Mesendoderm (in vitro differentiated cells): ENCODE measurements at regions not wholly inside any gene's neighbourhood (a gene's known extent, or its start where the extent isn't known, plus 50 kb on each side); places are given as distances from the start of the nearest gene placed in this dataset. TPM values are rescaled to one million over a fixed set of nuclear protein-coding genes. Genes with fewer than 3 reads are reported as not detected.

Experiments
- DNase-seq: peaks from one replicate; pipeline ENCODE4 v3.0.0; 2013
- H2AK5ac ChIP-seq: 2 replicates; pipeline ENCODE4 v1.6.1; 2013; ENCODE audit warnings: low read length, inconsistent platforms
- H2BK120ac ChIP-seq: 2 replicates; pipeline ENCODE4 v1.6.1; 2013; ENCODE audit warnings: low read depth, mild to moderate bottlenecking, low read length, moderate library complexity, mixed read lengths
- H2BK15ac ChIP-seq: replicated peaks from 2 replicates; pipeline ENCODE4 v1.6.1; 2013; ENCODE audit warnings: low read depth, mild to moderate bottlenecking, moderate library complexity
- H2BK5ac ChIP-seq: 2 replicates; pipeline ENCODE4 v1.6.1; 2013; ENCODE audit warnings: low read length, inconsistent platforms
- H3K18ac ChIP-seq: 2 replicates; pipeline ENCODE4 v1.6.1; 2013; ENCODE audit warnings: mild to moderate bottlenecking, low read length, mixed read lengths
- H3K23ac ChIP-seq: one replicate; pipeline ENCODE4 v1.6.1; 2013; ENCODE audit warnings: low read length
- H3K27ac ChIP-seq: 2 replicates; pipeline ENCODE4 v1.5.1; 2013; ENCODE audit warnings: low read depth, mild to moderate bottlenecking, inconsistent platforms, low read length, moderate library complexity
- H3K27me3 ChIP-seq: 2 replicates; pipeline ENCODE4 v1.6.1; 2013; ENCODE audit warnings: low read length, control low read depth, mild to moderate bottlenecking, inconsistent platforms; ENCODE audit not compliant: insufficient read depth, poor library complexity
- H3K36me3 ChIP-seq: 2 replicates; pipeline ENCODE4 v1.6.1; 2013; ENCODE audit warnings: low read length, inconsistent platforms; ENCODE audit not compliant: control insufficient read depth, insufficient read depth
- H3K4ac ChIP-seq: one replicate; pipeline ENCODE4 v1.6.1; 2013; ENCODE audit warnings: low read depth, mild to moderate bottlenecking, low read length, moderate library complexity
- H3K4me1 ChIP-seq: 2 replicates; pipeline ENCODE4 v1.6.1; 2013; ENCODE audit warnings: low read depth, low read length, inconsistent platforms; ENCODE audit not compliant: control insufficient read depth
- H3K4me2 ChIP-seq: 2 replicates; pipeline ENCODE4 v1.6.1; 2013; ENCODE audit warnings: low read length
- H3K4me3 ChIP-seq: 2 replicates; pipeline ENCODE4 v1.5.1; 2013; ENCODE audit warnings: mild to moderate bottlenecking, low read length
- H3K56ac ChIP-seq: one replicate; pipeline ENCODE4 v1.6.1; 2013; ENCODE audit warnings: low read length
- H3K79me1 ChIP-seq: 2 replicates; pipeline ENCODE4 v1.6.1; 2013; ENCODE audit warnings: low read length, inconsistent platforms
- H3K79me2 ChIP-seq: 2 replicates; pipeline ENCODE4 v1.6.1; 2013; ENCODE audit warnings: mild to moderate bottlenecking, low read length; ENCODE audit not compliant: control insufficient read depth, insufficient read depth
- H3K9ac ChIP-seq: 2 replicates; pipeline ENCODE4 v1.6.1; 2013; ENCODE audit warnings: low read length, inconsistent platforms
- H4K5ac ChIP-seq: one replicate; pipeline ENCODE4 v1.6.1; 2013; ENCODE audit warnings: low read length
- H4K8ac ChIP-seq: one replicate; pipeline ENCODE4 v1.6.1; 2013; ENCODE audit warnings: low read depth, mild to moderate bottlenecking, control low read depth, low read length, moderate library complexity
- WGBS: extraction: QIAGEN DNeasy Blood & Tissue Kit; methylation state at CpG from one replicate; pipeline ENCODE4 v1.1.7; 2013; ENCODE audit warnings: low lambda C conversion rate, missing lambda C conversion rate; ENCODE audit not compliant: insufficient coverage; ENCODE audit errors: extremely low coverage; 5-methylcytosine and 5-hydroxymethylcytosine counted together
- small RNA-seq: library from polyadenylated mRNA; stranded (forward); fragments of <200 nt; extraction: miRNeasy Mini kit (QIAGEN cat#:217004); gene quantifications from one replicate; pipeline ENCODE3, GENCODE V24; 2013; ENCODE audit not compliant: insufficient read depth

DNA sequence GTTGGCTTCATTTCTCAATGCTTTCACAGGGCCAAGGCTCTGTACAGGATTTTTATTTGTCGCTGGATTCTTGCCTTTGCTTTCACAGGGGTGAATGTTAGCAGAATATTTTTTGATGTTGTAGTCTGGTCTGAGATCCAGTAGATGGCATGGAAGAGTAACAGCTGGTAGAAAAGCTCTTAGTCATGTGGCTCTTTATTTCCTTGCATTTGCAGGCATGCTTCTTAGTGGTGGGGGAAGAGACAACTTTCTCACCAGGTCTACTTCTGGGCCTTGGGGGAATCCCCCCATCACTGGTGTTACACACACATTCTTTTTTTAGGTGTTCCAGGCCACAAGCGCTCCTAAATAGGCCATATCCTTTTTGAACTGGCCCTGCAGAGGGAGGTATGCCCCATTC, 58.2 kb upstream of the DKK2 start:
- Histone ChIP-seq H3K79me1 (no peaks in the 10 kb centered on the region), H3K4ac (no peak overlapping the region), H4K8ac (no peak overlapping the region), H3K4me2 (no peak overlapping the region), H2AK5ac (no peak overlapping the region), H3K4me3 (no peak overlapping the region), H3K23ac (no peak overlapping the region), H3K27me3 (no peaks in the 10 kb centered on the region), H4K5ac (no peak overlapping the region), H3K9ac (no peak overlapping the region), H2BK120ac (no peak overlapping the region), H3K4me1 (no peaks in the 10 kb centered on the region), H3K56ac (peak overlapping the region; percentile 50), H3K18ac (no peak overlapping the region), H2BK15ac (no peak overlapping the region), H2BK5ac (no peak overlapping the region), H3K36me3 (no peaks in the 10 kb centered on the region), H3K79me2 (no peaks in the 10 kb centered on the region), H3K27ac (no peak overlapping the region)
- peak; percentile 76 for DNase-seq
- WGBS, result no CpG with 5 or more reads among the region's 2 CpGs

Small RNAs in the stretch of these regions (small RNA-seq; reads per million reads assigned to genes)
- not detected for gene RNU6-551P
